ENCODE measurements at regions not wholly inside any gene's neighbourhood (a gene's known extent, or its start where the extent isn't known, plus 50 kb on each side); places are given as distances from the start of the nearest gene placed in this dataset.

- H2AFZ ChIP-seq (ENCODE audit: insufficient read depth, low read depth, low read length, poor library complexity, severe bottlenecking): no peak overlapping the region
- no peak for DNase-seq
- H3K36me3 ChIP-seq (replicated peaks in 1 of 2; ENCODE audit: control insufficient read depth in 1 of 2, insufficient read depth in 2 of 2, low read length in 2 of 2): no peaks in the 10 kb centered on the region
- Mint-ChIP-seq H3K4me3 (no peak overlapping the region), H3K27ac (no peak overlapping the region), H3K36me3 (no peaks in the 10 kb centered on the region), H3K9me3 (peaks cover 0 to 6% (median 0%) of the 10 kb centered on the region in 7 donors), H3K4me1 (no peaks in the 10 kb centered on the region), H3K27me3 (ENCODE audit: low read depth in 3 of 3) (peaks cover 0 to 2% (median 0%) of the 10 kb centered on the region in 3 donors)
- no peak overlapping the region for H3K27ac ChIP-seq (ENCODE audit: low read depth in 1 of 2, low read length in 2 of 2)
- H3K4me2 ChIP-seq (replicated peaks; ENCODE audit: extremely low read depth, low read length, poor library complexity, severe bottlenecking): no peak overlapping the region
- H3K27me3 ChIP-seq (ENCODE audit: control insufficient read depth in 2 of 2, insufficient read depth in 2 of 2, low read length in 2 of 2): no peaks in the 10 kb centered on the region
- H3K4me1 ChIP-seq (ENCODE audit: control insufficient read depth in 1 of 2, insufficient read depth in 2 of 2, low read length in 2 of 2): no peaks in the 10 kb centered on the region
- no peak overlapping the region for H3K9ac ChIP-seq (ENCODE audit: insufficient read depth, low read length, poor library complexity, severe bottlenecking)
- TF ChIP-seq CTCF (IDR thresholded peaks at IDR 0.05): no peak
- H4K20me1 ChIP-seq (ENCODE audit: insufficient read depth, low read length): no peaks in the 10 kb centered on the region
- no peaks in the 10 kb centered on the region for H3K9me3 ChIP-seq (replicated peaks in 1 of 2; ENCODE audit: control insufficient read depth in 1 of 2, insufficient read depth in 1 of 2, low read length in 2 of 2)
- H3K79me2 ChIP-seq (ENCODE audit: insufficient read depth, low read length): no peaks in the 10 kb centered on the region
- intact Hi-C loops (cut with micrococcal nuclease): no loop called here
- no peak overlapping the region for H3K4me3 ChIP-seq (replicated peaks in 1 of 3; ENCODE audit: low read depth in 2 of 3, low read length in 3 of 3)
These were observed 286.7 kb upstream of the SLITRK6 start for GRCh38 chr13:86085890-86086289.

GRCh38 chr13:86082121-86082520 is 282.9 kb upstream of the SLITRK6 start:
- no peaks in the 10 kb centered on the region for H4K20me1 ChIP-seq (ENCODE audit: insufficient read depth, low read length)
- H3K4me3 Mint-ChIP-seq: no peak overlapping the region

More at GRCh38 chr13:86082121-86082520, 282.9 kb upstream of the SLITRK6 start:
- no peak for TF ChIP-seq CTCF (IDR thresholded peaks at IDR 0.05)
- no peak overlapping the region for H3K4me3 ChIP-seq (replicated peaks in 1 of 3; ENCODE audit: low read depth in 2 of 3, low read length in 3 of 3)
- no peaks in the 10 kb centered on the region for H3K27me3 ChIP-seq (ENCODE audit: control insufficient read depth in 2 of 2, insufficient read depth in 2 of 2, low read length in 2 of 2)
- H3K27me3 Mint-ChIP-seq (ENCODE audit: low read depth in 3 of 3): peaks cover 0 to 2% (median 1%) of the 10 kb centered on the region in 3 donors
- no peak overlapping the region for H3K9ac ChIP-seq (ENCODE audit: insufficient read depth, low read length, poor library complexity, severe bottlenecking)
- no peaks in the 10 kb centered on the region for H3K9me3 ChIP-seq (replicated peaks in 1 of 2; ENCODE audit: control insufficient read depth in 1 of 2, insufficient read depth in 1 of 2, low read length in 2 of 2)
- H3K27ac ChIP-seq (ENCODE audit: low read depth in 1 of 2, low read length in 2 of 2): no peak overlapping the region
- no peak overlapping the region for H3K27ac Mint-ChIP-seq
- peaks cover 0 to 6% (median 0%) of the 10 kb centered on the region in 7 donors for H3K9me3 Mint-ChIP-seq
- no peaks in the 10 kb centered on the region for H3K79me2 ChIP-seq (ENCODE audit: insufficient read depth, low read length)
- H3K4me2 ChIP-seq (replicated peaks; ENCODE audit: extremely low read depth, low read length, poor library complexity, severe bottlenecking): no peak overlapping the region
- no peaks in the 10 kb centered on the region for H3K36me3 Mint-ChIP-seq
- no peak for DNase-seq
- no peaks in the 10 kb centered on the region for H3K36me3 ChIP-seq (replicated peaks in 1 of 2; ENCODE audit: control insufficient read depth in 1 of 2, insufficient read depth in 2 of 2, low read length in 2 of 2)
- no peak overlapping the region for H2AFZ ChIP-seq (ENCODE audit: insufficient read depth, low read depth, low read length, poor library complexity, severe bottlenecking)
- no peaks in the 10 kb centered on the region for H3K4me1 ChIP-seq (ENCODE audit: control insufficient read depth in 1 of 2, insufficient read depth in 2 of 2, low read length in 2 of 2)
- intact Hi-C loops (cut with micrococcal nuclease): no loop called here
- H3K4me1 Mint-ChIP-seq: no peaks in the 10 kb centered on the region

Data from CD14-positive monocyte (primary cell).